NT2/D1 (cell line): ENCODE measurements at regions not wholly inside any gene's neighbourhood (a gene's known extent, or its start where the extent isn't known, plus 50 kb on each side); places are given as distances from the start of the nearest gene placed in this dataset.

Experiments
- SUZ12 ChIP-seq: IDR thresholded peaks from 2 replicates; pipeline ENCODE4 v1.6.1; 2011; ENCODE audit not compliant: insufficient read length, insufficient read depth; ENCODE audit errors: extremely low read depth
- ZNF274 ChIP-seq: IDR thresholded peaks from 2 replicates; pipeline ENCODE4 v1.6.1; 2011; ENCODE audit warnings: mild to moderate bottlenecking, low read depth, low read length

DNA sequence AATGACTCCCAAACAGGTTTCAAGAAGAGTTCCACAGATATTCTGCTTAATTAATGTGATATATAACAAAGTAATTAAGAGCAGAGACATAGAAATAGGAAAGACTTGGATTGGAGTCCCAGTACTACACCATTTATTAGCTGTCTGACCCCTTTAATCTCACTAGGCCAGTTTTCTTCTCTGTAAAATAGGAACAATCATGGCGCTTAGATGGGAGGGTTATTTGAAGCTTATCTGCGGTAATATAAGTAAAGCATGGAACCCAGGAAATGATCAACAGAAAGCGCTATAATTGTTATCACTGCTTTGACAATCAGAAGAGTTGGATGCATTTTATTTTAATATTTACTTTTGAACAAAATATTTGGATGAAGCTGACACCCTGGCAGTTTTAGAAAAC, 71.3 kb upstream of the IFNE start:
- TF ChIP-seq ZNF274 (no peak), SUZ12 (no peak)
